Endodermal cell (in vitro differentiated cells): ENCODE measurements at regions not wholly inside any gene's neighbourhood (a gene's known extent, or its start where the extent isn't known, plus 50 kb on each side); places are given as distances from the start of the nearest gene placed in this dataset.
"Not testable (repeated sequence)": the region's sequence is repeated elsewhere in the genome, so short reads cannot be mapped to it uniquely, and the experiment has no call there.

Experiments used
- DNase-seq: peaks from one replicate; pipeline ENCODE4 v3.0.0-alpha.2; 2017
- H3K27ac ChIP-seq: 2 replicates; pipeline ENCODE4 v1.5.1; 2013; ENCODE audit warnings: mild to moderate bottlenecking, low read depth, low read length, moderate library complexity
- H3K27me3 ChIP-seq: 2 replicates; pipeline ENCODE4 v1.6.1; 2013; ENCODE audit warnings: mild to moderate bottlenecking, low read length, moderate library complexity; ENCODE audit not compliant: insufficient read depth, control insufficient read depth, poor library complexity, severe bottlenecking
- H3K36me3 ChIP-seq: 2 replicates; pipeline ENCODE4 v1.7.0; 2013; ENCODE audit warnings: mild to moderate bottlenecking, low read length, moderate library complexity; ENCODE audit not compliant: control insufficient read depth, insufficient read depth
- H3K4me1 ChIP-seq: one replicate; pipeline ENCODE4 v1.7.0; 2013; ENCODE audit warnings: low read length; ENCODE audit not compliant: control insufficient read depth, insufficient read depth
- H3K4me3 ChIP-seq: 2 replicates; pipeline ENCODE4 v1.5.1; 2013; ENCODE audit warnings: mild to moderate bottlenecking, low read length, moderate library complexity
- H3K9ac ChIP-seq: 2 replicates; pipeline ENCODE4 v1.6.1; 2013; ENCODE audit warnings: mild to moderate bottlenecking, low read length, moderate library complexity; ENCODE audit not compliant: poor library complexity, severe bottlenecking; ENCODE audit errors: extremely low read depth
- H3K9me3 ChIP-seq: 2 replicates; pipeline ENCODE4 v1.6.1; 2013; ENCODE audit warnings: mild to moderate bottlenecking, low read length, moderate library complexity; ENCODE audit not compliant: control insufficient read depth
- H3K27ac Mint-ChIP-seq: 2 replicates; pipeline ENCODE4 v1.8.0; 2020; ENCODE audit warnings: mixed read lengths
- H3K27me3 Mint-ChIP-seq: 2 replicates; pipeline ENCODE4 v1.8.0; 2021; ENCODE audit warnings: mild to moderate bottlenecking, mixed read lengths; ENCODE audit not compliant: insufficient read depth
- H3K36me3 Mint-ChIP-seq: 2 replicates; pipeline ENCODE4 v1.8.0; 2020; ENCODE audit warnings: low read depth, mixed read lengths
- H3K4me1 Mint-ChIP-seq: 2 replicates; pipeline ENCODE4 v1.8.0; 2020; ENCODE audit warnings: mixed read lengths
- H3K4me3 Mint-ChIP-seq: 2 replicates; pipeline ENCODE4 v1.8.0; 2020; ENCODE audit warnings: mild to moderate bottlenecking, moderate library complexity, mixed read lengths
- H3K9me3 Mint-ChIP-seq: 2 replicates; pipeline ENCODE4 v1.8.0; 2020; ENCODE audit warnings: mild to moderate bottlenecking, mixed read lengths
- WGBS, 2 experiments: methylation state at CpG; one replicate each; pipeline versions ENCODE4 v1.1.5 to v1.1.7; 2013; ENCODE audit warnings: missing lambda C conversion rate in 2 of 2, mixed read lengths in 1 of 2; ENCODE audit not compliant: insufficient coverage in 1 of 2, insufficient read length in 1 of 2; 5-methylcytosine and 5-hydroxymethylcytosine counted together
- TF ChIP-seq, protein P1 (sequence below): fragments of 200-600 bp; sonication (generic); conservative IDR thresholded peaks from 2 replicates; pipeline ENCODE4 v1.5.0; 2021; ENCODE audit warnings: antibody characterized with exemption, mild to moderate bottlenecking

DNA sequence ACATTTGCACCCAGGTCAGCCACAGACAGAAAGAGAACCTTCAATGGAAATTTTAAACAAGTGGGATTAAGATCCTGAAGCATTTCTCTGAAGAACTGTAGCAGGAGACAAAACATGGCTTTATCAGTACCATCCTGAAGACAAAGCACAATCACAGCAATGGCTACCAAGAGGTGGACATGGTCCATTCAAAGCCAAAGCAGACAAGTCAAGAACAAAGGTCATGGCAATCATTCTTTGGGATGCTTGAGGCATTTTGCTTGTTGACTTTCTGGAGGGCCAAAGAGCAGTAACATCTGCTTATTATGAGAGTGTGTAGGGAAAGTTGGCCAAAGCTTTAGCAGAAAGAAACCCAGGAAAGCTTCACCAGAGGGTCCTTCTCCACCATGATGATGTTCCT is 248.2 kb downstream of the TOX3 start:
- H3K9ac ChIP-seq = no peak overlapping the region
- Mint-ChIP-seq H3K36me3 (no peaks in the 10 kb centered on the region), H3K27ac (no peak overlapping the region), H3K9me3 (peaks cover 3% of the 10 kb centered on the region), H3K4me3 (no peak overlapping the region), H3K4me1 (no peaks in the 10 kb centered on the region), H3K27me3 (no peaks in the 10 kb centered on the region)
- H3K36me3 ChIP-seq = no peaks in the 10 kb centered on the region
- no peak overlapping the region for H3K27ac ChIP-seq
- no peak for DNase-seq
- no peaks in the 10 kb centered on the region for H3K27me3 ChIP-seq
- H3K4me1 ChIP-seq = no peaks in the 10 kb centered on the region
- H3K9me3 ChIP-seq = no peaks in the 10 kb centered on the region
- no peak overlapping the region for H3K4me3 ChIP-seq
- TF ChIP-seq, protein P1, sequence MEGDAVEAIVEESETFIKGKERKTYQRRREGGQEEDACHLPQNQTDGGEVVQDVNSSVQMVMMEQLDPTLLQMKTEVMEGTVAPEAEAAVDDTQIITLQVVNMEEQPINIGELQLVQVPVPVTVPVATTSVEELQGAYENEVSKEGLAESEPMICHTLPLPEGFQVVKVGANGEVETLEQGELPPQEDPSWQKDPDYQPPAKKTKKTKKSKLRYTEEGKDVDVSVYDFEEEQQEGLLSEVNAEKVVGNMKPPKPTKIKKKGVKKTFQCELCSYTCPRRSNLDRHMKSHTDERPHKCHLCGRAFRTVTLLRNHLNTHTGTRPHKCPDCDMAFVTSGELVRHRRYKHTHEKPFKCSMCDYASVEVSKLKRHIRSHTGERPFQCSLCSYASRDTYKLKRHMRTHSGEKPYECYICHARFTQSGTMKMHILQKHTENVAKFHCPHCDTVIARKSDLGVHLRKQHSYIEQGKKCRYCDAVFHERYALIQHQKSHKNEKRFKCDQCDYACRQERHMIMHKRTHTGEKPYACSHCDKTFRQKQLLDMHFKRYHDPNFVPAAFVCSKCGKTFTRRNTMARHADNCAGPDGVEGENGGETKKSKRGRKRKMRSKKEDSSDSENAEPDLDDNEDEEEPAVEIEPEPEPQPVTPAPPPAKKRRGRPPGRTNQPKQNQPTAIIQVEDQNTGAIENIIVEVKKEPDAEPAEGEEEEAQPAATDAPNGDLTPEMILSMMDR = no peak

DNA sequence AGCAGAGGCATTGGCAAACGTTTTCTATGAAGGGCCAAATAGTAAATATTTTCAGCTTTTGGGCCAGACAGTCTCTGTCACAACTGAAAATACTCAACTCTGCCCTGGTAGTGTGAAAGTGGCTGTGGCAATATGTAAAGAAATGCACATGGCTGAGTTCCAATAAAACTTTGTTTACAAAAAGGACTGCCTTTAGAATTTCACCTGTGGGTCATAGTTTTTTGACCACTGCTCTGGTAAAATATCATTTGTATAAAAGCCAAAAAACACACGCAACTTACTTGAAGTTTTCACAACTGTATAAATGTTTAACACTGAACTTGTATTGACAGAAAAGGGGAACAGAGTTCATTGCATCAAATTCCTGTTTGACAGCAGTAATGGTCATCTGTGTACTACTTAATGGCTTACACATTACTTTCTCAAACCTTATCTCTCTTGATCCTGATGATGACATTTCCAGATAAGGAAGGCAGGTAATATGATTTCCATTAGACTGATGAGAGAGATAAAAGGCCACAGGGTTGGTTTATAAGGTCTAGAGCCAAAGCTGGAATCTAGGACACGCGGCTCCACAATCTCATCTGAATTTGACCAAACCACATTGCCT is 250.1 kb downstream of the TOX3 start:
- not testable (repeated sequence) for H3K4me1 ChIP-seq, H3K9me3 Mint-ChIP-seq, H3K27ac ChIP-seq, H3K27me3 Mint-ChIP-seq, H3K27ac Mint-ChIP-seq, H3K9ac ChIP-seq, DNase-seq, H3K27me3 ChIP-seq, H3K36me3 Mint-ChIP-seq, H3K4me3 ChIP-seq, H3K4me3 Mint-ChIP-seq, H3K4me1 Mint-ChIP-seq, H3K9me3 ChIP-seq, H3K36me3 ChIP-seq
- 83 to 95% methylated on average over 1 to 2 of the region's 4 CpGs for WGBS, 2 experiments

DNA sequence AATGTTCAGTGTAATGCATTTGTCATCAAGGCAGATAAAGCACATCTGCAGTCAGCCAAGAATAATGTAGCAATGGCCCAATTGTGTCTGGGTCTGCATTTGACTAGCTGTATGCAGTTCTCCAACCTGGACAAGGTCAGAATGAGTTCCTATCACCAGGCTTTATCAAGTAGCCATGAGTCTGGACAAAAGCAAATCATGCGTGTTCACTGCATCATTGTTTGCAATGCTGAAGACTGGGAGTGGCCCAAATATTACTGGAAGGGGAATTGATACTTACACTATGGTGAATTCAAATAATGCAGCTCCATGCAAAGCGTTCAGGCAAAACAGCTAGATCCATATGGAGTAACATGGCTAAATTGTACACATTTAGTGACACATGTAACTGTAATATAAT is 250.9 kb downstream of the TOX3 start:
- H3K27ac Mint-ChIP-seq = no peak overlapping the region
- WGBS, 2 experiments = 79 to 88% methylated on average over 1 to 2 of the region's 2 CpGs
- DNase-seq = no peak
- H3K9ac ChIP-seq = no peak overlapping the region
- no peaks in the 10 kb centered on the region for H3K36me3 Mint-ChIP-seq
- no peaks in the 10 kb centered on the region for H3K36me3 ChIP-seq
- no peaks in the 10 kb centered on the region for H3K9me3 ChIP-seq
- H3K27me3 ChIP-seq = no peaks in the 10 kb centered on the region
- no peaks in the 10 kb centered on the region for H3K4me1 ChIP-seq
- peaks cover 3% of the 10 kb centered on the region for H3K9me3 Mint-ChIP-seq
- H3K4me3 Mint-ChIP-seq = no peak overlapping the region
- H3K27ac ChIP-seq = no peak overlapping the region
- no peaks in the 10 kb centered on the region for H3K27me3 Mint-ChIP-seq
- H3K4me3 ChIP-seq = no peak overlapping the region
- no peaks in the 10 kb centered on the region for H3K4me1 Mint-ChIP-seq
- TF ChIP-seq, protein P1 = no peak

DNA sequence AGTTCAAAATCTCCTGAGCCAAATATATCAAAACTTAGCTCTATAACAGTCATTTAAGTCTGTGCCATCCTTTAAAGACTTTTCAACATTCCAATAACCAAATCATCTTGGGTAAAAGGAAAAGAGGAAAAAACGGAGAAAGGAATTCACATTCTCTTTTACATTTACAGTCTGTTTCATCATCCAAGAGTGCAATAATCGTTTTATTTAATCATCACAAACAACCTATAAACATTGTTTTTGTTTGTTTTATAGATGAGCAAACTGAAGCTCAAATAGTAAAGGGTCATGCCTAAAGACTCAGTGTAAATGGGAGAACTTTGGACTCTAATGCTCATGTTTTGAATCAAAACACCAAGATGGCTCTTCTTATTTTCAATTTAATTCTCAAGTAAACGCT is 252.3 kb downstream of the TOX3 start:
- no peaks in the 10 kb centered on the region for H3K4me1 Mint-ChIP-seq
- no peaks in the 10 kb centered on the region for H3K27me3 Mint-ChIP-seq
- no peak for DNase-seq
- H3K36me3 ChIP-seq = no peaks in the 10 kb centered on the region
- H3K27me3 ChIP-seq = no peaks in the 10 kb centered on the region
- no peaks in the 10 kb centered on the region for H3K9me3 ChIP-seq
- H3K27ac Mint-ChIP-seq = no peak overlapping the region
- WGBS, 2 experiments = 74% methylated on average over 2 of the region's 3 CpGs; no CpG with 5 or more reads in 1 of the 2 experiments
- peaks cover 3% of the 10 kb centered on the region for H3K9me3 Mint-ChIP-seq
- H3K4me3 Mint-ChIP-seq = no peak overlapping the region
- H3K4me1 ChIP-seq = no peaks in the 10 kb centered on the region
- no peak overlapping the region for H3K27ac ChIP-seq
- TF ChIP-seq, protein P1 = no peak
- no peak overlapping the region for H3K4me3 ChIP-seq
- H3K9ac ChIP-seq = no peak overlapping the region
- H3K36me3 Mint-ChIP-seq = no peaks in the 10 kb centered on the region
